Limb (tissue), 2 donors: ENCODE measurements at regions not wholly inside any gene's neighbourhood (a gene's known extent, or its start where the extent isn't known, plus 50 kb on each side); places are given as distances from the start of the nearest gene placed in this dataset.
"Not testable (repeated sequence)": the region's sequence is repeated elsewhere in the genome, so short reads cannot be mapped to it uniquely, and the experiment has no call there.

ENCODE experiments used
- DNase-seq, 2 donors: peaks; one replicate each; pipeline ENCODE4 v3.0.0-alpha.2; 2016; ENCODE audit errors: extremely low spot score in 2 of 2

- DNase-seq: no peak
These were observed 89.0 kb downstream of the NAF1 start for GRCh38 chr4:163077680-163078079.

DNA sequence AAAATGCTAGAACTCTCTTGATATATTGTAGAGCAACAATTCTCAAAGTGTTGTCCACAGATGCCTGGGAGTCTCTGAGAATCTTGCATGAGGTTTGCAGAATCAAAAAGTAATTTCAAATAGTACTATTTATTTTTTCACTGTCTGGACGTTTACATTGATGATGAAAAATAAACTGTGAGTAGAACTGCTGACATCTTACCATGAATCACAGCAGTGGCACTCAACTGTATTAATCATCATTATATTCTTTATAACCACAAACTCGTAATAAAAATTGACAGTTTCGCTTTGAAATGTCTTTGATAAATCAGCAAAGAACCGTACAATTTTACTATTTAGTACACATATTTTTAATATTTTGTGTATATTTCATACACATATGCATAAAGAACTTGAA, 94.5 kb downstream of the NAF1 start:
- no peak for DNase-seq

- no peak for DNase-seq
These were observed 95.4 kb downstream of the NAF1 start for GRCh38 chr4:163071308-163071707.

- no peak for DNase-seq
These were observed 96.7 kb downstream of the NAF1 start for GRCh38 chr4:163070023-163070422.

DNA sequence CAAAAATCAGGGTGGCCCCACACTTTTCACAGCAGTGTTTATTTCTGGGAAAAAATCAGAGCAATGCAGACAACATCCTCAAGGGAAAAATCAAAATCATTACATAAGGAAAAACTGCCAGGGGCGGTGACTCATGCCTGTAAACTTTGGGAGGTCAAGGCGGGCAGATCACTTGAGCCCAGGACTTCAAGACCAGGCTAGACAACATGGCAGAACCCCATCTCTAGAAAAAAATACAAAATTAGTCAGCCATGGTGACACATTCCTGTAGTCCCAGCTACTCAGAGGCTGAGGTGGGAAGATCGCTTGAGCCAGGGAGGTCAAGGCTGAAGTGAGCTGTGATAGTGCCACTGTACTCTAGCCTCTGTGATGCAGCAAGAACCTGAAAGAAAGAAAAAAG, 102.8 kb downstream of the NAF1 start:
- DNase-seq: no peak

GRCh38 chr4:163048447-163048846, 118.2 kb downstream of the NAF1 start:
- DNase-seq: no peak

DNA sequence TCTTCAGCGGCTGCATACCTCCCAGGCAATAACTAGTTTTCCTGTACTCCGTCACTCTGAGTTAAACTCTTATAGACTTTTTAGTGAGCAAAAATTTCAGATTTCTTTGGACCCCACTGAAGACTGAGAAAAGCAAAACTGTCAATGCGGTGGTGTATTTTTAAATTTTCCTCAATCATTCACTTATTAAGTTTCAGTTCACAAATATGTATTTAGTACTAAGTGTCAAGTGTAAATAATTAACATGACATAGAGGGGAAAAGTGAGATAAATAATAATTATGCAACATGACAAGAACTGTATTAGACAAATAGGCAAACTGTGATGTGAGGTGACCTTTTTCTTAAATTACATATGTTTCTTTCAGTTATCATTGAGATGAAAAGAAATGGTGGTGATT, 124.4 kb downstream of the NAF1 start:
- no peak for DNase-seq

DNA sequence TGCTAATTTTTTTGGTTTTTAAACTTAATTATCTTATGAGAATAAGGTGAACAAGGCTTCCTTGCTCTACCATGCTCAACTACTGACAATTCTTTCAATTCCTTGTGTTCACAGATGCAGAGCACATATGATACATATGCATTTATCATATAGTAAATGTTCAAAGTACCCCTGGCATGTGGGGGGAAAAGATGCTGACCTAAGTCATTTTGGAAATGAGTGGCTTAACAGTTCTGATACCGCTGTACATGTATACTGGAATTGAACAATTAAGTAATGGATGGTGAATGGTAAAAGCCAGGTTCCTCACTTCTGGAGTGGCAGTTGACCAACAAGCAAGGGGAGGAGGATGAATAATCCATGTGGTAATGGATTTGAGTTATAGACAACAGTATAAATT, 149.6 kb downstream of the NAF1 start:
- no peak for DNase-seq

GRCh38 chr4:163012816-163013215, 153.9 kb downstream of the NAF1 start:
- DNase-seq: no peak

DNA sequence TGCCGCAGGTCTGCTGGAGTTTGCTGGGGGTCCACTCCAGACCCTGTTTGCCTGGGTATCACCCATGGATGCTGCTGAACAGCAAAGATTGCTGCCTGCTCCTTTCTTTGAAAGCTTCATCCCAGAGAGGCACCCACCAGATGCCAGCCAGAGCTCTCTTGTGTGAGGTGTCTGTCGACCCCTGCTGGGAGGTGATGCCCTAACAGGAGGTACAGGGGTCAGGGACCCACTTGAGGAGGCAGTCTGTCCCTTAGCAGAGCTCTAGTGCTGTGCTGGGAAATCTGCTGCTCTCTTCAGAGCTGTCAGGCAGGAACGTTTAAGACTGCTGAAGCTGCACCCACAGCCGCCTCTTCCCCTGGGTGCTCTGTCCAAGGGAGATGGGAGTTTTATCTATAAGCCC, 162.7 kb downstream of the NAF1 start:
- no peak for DNase-seq

DNA sequence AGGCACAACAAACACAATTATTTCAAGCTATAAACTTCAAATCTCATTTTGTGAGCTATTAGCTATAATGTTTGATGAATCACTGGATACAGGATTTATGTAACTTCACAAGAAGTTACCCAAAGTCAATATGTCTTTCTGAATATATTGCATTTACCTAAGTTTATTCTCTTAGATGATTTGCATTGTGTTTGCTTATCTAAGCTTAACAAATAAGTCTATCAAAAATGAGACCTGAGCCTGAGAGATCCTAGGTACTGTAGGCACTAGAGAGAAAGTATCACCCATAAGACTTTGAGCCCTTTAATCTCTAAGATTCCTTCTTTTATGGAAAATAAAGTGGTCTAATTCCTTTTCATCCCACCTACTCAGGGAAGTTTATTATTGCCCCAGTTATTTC, 178.2 kb downstream of the NAF1 start:
- no peak for DNase-seq

DNA sequence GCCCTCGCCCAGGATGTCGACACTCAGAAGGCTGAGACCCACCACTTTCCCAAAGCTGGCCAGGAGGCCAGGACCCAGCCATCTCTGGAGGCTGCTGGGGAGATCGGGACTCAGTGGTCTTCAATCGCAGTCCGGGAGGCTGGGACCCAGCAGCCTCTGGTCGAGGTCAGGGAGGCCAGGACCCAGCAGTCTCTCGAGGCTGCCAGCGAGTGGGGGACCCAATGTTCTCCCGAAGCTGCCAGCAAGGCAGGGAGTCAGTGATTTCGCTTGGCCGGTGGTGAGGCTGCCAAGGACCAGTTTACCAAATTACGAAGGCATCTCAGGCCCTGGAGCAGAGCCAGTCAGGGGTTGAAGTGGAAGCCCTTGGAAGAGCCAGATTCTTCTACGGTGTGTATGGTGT, 181.6 kb downstream of the NAF1 start:
- DNase-seq: no peak

- no peak for DNase-seq
These were observed 182.1 kb downstream of the NAF1 start for GRCh38 chr4:162984621-162985020.

- DNase-seq: no peak
These were observed 184.9 kb downstream of the NAF1 start for GRCh38 chr4:162981823-162982222.

DNA sequence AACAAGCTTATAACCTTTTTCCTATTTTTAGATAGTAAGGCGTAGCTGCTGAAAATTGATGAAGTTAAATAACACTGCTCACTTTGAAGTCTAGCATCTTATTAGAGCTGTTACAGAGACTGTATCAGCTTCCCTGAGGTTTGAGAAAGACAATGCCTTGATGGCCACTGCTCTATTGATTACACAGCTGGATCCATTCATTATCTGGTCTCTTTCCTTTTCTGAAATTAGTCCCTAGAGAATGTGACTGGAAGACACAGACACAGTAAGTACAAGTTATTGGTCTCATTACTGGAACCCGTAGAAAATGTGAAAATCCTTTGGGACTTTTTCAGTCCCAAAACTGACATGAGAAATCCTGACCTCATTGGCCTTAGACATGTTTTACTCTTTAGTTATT, 188.3 kb downstream of the NAF1 start:
- DNase-seq: no peak

GRCh38 chr4:162977788-162978187, 188.9 kb downstream of the NAF1 start:
- DNase-seq: no peak

DNA sequence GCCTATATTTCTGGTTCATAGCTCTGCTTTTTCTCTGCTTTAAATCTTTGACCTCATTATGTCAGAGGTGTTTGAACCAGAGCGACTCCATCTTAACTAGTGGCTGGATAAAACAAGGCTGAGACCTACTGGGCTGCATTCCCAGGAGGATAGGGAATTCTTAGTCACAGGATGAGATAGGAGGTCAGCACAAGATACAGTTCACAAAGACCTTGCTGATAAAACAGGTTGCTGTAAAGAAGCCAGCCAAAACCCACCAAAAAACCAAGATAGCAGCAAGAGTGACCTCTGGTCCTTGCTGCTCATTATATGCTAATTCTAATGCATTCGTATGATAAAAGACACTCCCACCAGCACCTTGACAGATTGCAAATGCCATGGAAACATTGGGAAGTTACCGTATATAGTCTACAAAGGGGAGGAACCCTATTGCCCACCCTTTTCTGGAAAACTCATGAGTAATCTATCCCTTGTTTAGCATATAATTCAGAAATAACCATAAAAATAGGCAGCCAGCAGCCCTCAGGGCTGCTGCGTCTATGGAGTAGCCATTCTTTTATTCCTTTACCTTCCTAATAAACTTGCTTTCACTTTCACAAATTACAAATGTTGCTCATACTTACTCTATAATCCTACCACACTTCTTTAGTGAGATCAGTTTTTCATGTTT, 193.9 kb downstream of the NAF1 start:
- no peak for DNase-seq

DNA sequence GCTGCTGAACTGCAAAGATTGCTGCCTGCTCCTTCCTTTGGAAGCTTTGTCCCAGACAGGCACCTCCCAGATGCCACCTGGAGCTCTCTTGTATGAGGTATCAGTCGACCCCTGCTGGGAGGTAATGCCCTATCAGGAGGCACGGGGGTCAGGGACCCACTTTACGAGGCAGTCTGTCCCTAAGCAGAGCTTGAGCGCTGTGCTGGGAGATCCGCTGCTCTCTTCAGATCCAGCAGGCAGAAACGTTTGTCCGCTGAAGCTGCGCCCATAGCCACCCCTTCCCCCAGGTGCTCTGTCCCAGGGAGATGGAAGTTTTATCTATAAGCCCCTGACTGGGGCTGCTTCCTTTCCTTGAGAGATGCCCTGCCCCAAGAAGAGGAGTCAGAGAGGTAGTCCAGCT, 197.5 kb downstream of the NAF1 start:
- DNase-seq: no peak

GRCh38 chr4:162965978-162966377, 200.7 kb downstream of the NAF1 start:
- DNase-seq: not testable (repeated sequence)

- no peak for DNase-seq
These were observed 207.6 kb downstream of the NAF1 start for GRCh38 chr4:162959046-162959445.

GRCh38 chr4:162957521-162958143, 209.1 kb downstream of the NAF1 start:
- no peak for DNase-seq

- no peak for DNase-seq
These were observed 211.7 kb downstream of the NAF1 start for GRCh38 chr4:162954976-162955375.

DNA sequence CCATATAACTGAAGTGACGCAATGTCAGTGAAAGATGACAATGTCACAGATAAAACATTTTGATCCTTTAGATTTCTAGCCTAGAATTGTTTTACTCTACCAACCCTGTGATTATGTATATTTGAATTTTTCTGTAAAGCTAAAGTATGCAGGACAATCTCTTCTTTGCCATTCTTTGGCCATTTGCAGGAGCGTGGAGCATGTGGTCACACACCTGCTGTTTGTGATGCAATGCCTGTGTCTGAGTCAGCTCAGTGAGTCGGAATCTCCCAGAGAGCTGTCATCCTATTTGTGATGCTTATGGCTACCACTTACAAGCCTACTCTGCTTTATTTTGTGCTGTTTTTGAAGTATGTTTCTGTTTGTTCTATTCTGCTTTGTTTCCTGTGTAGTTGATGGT, 214.5 kb downstream of the NAF1 start:
- no peak for DNase-seq

DNA sequence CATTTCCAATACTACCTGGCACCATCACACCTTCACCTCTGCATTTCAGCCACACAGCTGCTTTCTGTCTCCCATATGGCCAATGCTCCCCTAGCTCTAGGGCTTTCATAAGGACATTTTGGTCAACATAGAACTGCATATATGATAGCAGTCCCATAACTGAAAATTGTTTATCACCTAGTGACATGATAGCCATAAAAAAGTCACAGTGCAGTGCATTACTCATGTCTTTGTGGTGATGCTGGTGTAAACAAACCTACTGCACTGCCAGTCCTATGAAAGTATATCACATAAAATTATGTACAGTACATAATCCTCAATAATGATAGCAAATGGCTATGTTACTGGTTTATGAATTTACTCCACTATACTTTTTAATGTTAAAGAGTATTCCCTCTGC, 221.0 kb downstream of the NAF1 start:
- DNase-seq: no peak
